Suppressor macrophage (primary cell): ENCODE measurements at regions not wholly inside any gene's neighbourhood (a gene's known extent, or its start where the extent isn't known, plus 50 kb on each side); places are given as distances from the start of the nearest gene placed in this dataset.

Experiments
- DNase-seq, 4 experiments: peaks; one replicate each; pipeline ENCODE4 v3.0.0-alpha.2; 2020 to 2022

DNA sequence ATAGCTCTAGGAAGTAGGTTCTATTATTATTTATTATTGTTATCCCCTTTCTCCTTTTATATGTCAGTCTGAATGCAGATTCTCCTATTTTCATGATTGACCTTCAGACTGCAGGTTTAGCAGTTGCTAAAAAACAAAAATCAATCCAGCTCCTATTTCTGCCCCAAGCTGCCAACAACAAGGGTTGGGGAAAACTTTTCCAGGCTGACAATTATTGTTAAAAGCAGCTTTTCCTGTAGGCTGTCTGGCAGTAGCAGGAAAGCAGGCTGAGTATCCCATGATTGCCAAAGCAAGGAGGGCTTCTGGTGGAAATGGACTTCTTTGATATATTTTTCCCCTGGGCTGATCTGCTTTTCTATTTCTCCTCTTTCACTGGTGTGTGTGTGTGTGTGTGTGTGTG, 78.0 kb upstream of the CTLA4 start:
- DNase-seq, result no peak

DNA sequence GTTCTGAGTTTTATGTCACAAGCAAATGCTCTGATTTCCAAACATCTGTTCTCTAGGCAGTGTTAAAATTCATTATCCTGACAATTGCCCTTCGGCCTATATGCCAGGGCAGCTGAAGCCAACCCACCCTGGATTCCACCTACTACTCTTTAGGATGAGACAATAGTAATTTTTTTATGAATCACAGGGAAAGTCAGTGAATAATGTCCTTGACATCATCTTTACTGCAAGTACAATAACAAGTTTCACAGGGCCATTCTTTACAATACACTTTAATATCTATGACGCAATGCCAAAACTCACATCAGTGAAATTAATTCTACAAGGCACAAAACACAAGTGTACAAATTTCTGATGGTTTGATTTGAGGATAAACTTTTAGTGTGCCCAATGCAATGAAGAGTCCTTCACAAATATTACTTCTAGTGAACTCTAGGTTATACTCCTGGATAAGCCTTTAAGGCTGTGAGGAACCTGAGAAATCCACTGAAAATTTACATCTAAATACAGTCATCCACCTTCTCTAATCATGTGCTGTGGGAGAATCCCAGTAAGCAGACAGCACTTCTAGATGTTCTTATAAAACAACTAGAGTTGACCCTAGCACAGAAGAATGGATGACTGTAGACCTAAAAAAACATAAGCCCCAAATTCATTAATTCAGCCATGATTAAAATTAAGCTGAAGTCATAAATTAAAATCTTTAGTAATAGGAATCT, 77.3 kb upstream of the CTLA4 start:
- peak in 3 of 4 experiments; percentile 48 to 76 (median 70) for DNase-seq

DNA sequence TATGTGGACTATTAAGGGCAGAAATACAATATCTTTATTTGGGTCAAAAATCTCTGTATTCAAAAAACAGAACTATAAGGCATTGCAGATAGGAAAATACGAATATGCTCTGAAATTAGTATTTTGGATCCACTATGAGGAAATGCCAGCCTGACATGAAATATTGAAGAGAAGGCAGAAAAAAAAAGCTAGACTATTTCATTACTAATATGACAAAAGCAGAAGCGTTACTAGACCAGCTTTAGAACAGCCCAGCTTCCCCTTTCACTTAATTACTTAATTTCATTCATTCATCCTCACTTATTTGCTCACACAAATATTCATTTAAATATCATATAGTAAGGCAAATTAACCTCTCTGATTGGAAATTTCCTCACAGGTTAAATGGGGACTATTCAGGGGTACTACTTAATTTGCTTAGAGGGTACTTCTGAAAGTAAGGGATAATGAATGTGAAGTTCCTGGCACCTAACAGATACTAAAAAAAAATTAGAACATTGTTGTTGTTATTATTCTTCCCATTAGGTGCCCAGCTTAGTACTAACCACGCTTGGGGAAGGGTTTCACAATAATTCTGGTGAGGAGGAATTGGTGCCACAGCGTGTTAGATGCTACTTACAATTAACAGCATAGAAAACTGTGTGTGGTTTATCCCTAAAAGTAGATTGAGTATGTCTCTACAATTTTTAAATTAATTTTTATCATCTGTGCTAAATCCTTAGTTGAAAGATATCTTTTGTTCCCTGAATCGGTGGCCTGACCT, 71.1 kb upstream of the CTLA4 start:
- DNase-seq, result peak; percentile 54 to 92 (median 79)

DNA sequence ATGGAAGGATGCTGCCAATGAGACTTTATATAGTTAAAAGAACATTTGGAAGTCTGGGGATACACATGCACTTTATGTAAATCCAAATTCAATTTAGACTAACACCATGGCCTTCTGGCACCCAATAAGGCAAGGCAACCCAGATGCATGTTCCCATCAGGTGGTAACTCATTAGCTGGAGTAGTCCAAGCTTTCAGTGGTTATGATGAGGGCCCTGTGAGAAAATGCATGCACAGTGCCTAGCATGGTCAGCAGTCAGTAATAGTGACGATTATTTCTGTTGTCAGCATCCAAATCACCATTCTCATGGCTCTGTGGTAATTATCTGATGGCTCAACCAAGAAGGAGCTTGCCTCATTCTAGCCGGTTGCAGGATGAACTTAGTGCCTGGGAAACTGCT, 70.3 kb upstream of the CTLA4 start:
- DNase-seq, result peak; percentile 68 to 89 (median 74)

DNA sequence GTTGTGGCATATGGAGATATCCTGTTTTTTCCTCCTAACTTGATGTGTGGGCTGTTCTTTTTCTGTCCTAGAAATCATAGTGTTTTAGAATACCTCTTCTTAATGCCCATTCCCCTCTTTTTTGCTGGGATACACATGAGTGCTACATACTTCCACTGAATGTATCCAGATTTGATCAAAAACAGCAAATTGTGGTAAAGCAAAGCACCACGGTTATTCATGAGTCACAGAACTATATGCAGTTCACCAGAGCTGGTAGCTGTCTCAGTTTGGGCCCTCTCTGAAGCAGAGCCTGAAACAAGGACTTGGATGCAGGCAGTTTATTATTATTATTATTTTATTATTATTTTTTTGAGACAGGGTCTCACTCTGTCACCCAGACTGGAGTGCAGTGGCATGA, 69.9 kb upstream of the CTLA4 start:
- peak in 1 of 4 experiments; percentile 44 for DNase-seq

DNA sequence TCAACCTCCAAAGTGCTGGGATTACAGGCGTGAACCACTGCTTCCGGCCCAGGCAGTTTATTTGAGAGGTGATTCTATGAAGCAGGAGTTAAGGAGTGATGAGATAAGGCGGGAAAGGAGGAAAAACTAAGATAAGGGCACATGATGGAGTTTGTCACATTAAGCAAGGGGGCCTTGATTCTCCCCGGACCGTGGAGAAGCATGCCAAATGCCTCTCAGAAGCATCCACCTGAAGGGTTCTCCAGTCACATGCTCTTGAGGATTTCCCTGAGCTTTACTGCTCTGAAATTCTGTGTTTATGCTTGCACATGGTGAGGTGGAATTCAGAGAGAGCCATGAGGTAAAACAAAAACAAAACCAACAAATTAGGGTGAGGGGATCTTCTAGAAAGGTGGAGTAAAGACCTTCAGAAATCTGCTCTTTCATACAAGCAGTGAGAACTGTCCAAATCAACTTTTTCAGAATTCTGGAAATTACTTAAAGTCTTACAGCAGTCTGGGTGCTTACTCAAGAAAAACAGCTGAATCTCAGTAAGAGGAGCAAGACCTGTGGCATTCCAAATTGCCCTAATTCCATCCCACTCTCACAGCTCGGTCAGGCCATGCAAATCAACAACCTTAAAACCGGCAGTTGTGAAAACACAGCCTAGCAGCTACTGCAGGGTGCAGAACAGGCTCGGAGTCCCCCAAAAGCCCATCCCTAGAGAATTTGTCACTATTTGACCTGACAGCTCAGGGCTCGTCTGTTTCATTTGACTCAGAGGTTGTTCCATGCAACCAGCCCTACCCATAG, 69.1 kb upstream of the CTLA4 start:
- no peak for DNase-seq

DNA sequence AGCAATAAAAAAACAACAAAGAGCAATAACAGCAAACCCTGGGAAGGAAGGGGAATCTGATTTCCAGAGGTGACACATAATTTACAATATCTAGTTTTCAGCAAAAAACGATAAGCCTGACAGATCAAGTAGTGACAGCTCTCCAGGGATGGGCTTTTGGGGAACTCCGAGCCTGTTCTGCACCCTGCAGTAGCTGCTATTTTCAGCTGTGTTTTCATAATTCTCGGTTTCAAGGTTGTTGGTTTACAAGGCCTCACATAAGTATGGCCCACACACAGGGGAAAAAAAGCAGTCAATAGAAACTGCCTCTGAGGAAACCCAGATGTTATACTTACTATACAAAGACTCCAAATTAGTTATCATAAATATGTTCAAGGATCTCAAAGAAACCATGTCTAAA, 67.7 kb upstream of the CTLA4 start:
- no peak for DNase-seq

DNA sequence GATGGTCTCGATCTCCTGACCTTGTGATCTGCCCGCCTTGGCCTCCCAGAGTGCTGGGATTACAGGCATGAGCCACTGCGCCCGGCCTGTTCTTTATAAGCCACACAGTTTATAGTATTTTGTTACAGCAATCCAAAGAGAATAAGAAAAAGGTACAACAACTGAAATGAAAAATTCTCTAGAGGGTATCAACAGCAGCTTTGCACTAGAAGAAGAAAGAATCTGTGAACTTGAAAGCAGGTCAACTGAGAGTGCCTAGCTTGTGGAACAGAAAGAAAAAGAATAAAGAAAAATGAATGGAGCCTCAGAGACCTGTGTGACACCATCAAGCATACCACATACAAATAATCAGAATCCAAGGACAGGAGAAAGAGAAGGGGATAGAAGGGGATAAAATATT, 66.8 kb upstream of the CTLA4 start:
- DNase-seq, result no peak

DNA sequence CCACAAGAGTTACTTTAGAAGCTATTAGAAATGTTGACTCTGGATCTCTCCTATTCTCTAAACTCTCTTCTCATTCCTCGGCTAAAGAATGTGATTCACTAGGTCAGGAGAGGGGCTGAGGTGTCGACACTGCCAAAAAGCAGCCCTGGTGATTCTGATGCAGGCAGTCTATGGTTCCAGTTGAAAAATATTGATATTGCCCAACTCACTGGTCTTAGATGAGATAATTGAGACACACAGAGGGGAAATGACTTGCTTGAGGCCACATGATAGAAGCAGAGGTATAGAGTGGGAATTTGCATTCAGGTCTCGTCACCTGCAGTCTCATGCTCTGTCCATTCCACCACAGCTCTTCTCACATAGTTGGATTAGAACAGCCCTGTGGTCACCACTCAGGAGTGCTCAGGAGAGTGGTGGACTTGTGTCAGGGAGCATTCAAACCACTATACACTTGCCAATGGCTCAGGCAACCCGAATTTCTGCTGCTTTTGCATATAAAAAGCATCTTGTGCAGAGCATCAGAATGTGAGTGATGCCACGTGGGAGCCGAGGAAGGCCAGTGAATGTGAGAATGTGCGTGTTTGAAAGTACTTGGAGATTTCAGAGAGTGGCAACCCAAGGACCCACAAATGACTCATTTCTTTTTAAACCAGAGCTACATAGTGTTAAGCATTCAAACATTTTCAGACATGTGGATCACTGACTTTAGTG, 65.1 kb upstream of the CTLA4 start:
- peak; percentile 65 to 90 (median 78) for DNase-seq

DNA sequence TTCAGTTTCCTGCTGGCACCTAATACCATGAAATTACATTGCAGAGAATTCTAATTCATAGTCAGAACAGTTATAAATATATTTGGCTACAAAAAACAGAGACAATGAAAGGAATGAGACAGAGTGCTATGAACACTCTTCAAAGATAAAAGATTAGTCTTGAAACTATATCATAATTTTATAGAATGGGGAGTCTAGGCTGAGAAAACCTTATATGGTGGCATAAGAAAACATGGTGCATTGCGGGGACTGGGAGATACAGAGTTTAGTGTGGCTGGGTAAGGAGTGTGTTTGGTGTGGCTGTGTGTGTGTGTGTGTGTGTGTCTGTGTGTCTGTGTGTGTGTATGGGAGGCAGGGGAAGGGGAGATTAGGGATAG, 64.5 kb upstream of the CTLA4 start:
- DNase-seq, result no peak

DNA sequence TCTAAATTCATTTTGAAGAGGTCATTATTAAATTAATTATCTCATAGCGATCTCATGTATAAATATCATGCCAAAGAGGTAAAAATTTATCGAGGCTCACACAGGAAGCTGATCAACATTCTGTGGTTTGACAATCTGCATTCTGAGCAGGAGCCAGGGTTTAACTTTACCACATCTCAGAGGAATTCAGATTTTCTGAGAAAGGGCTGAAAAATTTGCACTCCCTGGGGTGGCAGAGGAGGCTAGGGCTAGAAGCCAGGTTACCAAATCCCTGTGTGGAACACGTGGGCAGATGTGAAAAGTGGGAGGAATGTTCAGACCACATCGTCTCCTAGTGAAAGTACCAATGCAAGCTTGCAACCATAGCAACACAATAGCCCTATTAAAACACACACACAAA, 63.5 kb upstream of the CTLA4 start:
- peak in 3 of 4 experiments; percentile 61 to 73 (median 63) for DNase-seq

DNA sequence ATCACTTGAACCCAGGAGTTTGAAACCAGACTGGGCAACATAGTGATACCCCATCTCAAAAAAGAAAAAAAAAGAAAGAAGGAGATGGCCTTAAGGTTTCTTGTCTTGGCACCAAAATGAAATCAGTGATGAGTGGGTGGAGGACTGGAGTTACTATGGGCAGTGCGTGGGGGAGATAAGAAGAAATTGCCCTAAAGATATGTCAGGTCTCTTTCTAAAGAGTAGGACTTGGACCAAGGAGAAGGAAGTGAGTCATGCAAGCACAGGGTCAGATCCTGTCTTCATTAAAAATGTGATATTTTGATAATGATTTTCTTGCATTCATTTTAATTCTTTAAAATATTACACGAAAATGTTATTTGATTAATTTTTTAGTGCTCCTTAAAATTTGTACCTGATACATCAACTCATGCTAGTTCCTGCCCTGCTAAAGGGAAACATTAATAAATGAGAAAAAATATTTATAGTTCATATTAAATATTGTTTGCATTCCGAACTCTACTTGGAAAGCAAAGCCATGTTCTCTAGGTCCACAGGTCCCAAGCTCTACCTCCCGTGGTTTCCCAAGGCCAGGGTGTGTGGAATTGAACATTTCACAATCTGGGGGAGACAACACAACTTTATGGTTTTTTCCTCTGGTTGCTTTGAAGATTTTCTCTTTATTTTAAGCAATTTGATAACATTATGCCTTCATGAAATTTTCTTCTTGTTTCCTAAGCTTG, 62.6 kb upstream of the CTLA4 start:
- peak; percentile 56 to 89 (median 79) for DNase-seq

DNA sequence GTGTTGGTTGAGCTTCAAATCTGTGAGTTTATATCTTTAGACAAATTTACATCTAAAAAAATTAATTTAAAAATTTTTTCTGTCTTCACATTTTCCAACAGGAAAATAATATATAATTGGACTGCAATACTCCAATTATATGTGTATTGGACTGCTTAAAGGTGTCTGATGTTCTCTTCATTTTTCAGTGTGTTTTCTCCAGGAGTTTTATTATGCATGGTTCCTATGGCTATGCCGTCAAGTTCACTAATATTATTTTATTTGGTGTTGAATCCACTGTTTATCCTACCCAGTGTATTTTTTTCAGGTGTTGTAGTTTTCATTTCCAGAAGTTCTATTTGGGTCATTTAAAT, 62.1 kb upstream of the CTLA4 start:
- DNase-seq, result no peak

DNA sequence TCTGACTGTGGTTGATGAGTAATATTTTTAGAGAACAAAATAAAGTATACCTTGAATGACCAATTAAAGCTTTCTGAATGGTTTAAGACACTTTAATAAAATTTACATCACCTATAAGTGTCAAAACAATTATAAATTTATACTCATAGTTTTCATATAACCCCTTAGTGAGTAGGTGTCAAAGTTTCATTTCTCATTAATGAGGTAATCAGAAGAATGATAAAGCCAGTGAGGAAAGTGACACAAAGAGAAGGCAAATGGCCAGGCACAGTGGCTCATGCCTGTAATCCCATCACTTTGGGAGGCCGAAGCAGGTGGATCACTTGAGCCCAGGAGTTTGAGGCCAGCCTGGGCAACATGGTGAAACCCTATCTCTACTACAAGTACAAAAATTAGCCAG, 60.8 kb upstream of the CTLA4 start:
- no peak for DNase-seq

DNA sequence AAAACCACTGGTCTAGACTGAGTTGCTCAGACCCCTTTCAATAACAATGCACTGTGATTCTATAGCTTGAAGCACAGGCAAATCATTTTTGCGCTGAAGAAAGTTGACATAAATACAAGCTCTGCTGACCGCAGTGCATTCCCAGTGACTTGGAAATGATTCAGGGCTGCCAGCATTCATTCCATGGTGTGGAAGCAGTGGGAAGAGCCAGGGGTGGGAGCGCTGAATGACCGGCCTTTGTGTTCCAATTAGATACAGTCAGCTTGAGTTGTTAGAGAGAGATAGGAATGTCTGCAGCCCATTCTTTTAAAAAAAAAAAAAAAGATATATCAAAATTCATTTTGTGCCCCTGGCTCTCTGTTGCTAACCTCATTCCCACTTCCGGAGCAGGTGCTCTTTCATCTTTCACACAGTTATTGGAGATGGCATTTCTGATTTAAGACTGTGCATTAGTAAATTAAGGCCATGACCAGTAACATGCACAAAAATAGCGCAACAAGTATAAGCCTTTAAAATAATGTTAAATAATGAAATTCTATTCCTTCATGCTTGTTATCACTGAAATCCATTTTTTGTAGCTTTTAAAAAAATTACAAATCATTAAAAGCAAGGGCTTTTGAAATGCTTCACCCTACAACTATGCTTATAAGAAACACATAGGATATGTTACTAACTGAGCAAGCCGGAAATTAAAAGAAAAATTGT, 59.4 kb upstream of the CTLA4 start:
- DNase-seq, result no peak

DNA sequence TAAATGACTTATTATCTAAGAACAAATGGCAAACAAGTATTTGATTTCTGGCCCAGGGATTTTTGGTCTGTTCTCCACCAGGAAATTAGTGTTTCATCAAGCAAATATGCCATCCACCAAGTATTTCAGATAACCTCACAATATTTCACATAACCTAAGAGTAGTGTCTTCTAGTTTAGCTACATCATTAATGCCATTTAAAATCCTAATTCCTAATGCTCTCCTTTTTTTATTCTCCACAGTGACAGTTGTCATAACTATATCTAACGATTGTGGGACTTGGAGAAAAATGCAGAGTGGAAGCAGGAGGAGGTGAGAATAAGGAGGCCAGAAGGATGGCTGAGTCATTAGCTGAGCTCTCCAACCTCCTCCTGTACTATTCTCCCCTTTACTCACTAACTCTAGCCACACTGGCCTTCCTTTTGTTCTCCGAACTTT, 58.5 kb upstream of the CTLA4 start:
- no peak for DNase-seq

DNA sequence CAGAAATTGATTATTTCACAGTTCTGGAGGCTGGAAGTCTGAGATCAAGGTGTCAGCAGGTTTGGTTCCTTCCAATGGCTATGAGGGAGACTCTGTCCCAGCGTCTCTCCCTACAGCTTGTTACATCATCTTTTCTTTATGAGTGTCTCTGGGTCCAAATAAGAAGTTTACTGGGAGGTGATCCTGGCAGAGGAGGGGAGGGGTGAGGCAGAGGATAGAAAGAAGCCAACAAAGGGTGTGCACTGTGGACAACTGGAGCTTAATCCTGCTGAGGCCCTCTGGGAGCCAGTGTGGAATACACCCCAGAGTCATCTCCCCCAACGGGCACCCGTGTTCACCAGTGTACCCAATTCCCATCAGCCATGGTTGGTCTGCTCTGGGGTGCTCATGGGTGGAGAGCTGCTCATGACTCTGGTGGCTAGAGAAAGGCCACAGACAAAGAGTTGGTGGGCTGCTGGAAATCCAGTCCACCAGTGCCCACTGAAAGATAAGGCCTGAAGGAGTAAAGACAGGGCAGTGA, 57.5 kb upstream of the CTLA4 start:
- DNase-seq, result no peak

DNA sequence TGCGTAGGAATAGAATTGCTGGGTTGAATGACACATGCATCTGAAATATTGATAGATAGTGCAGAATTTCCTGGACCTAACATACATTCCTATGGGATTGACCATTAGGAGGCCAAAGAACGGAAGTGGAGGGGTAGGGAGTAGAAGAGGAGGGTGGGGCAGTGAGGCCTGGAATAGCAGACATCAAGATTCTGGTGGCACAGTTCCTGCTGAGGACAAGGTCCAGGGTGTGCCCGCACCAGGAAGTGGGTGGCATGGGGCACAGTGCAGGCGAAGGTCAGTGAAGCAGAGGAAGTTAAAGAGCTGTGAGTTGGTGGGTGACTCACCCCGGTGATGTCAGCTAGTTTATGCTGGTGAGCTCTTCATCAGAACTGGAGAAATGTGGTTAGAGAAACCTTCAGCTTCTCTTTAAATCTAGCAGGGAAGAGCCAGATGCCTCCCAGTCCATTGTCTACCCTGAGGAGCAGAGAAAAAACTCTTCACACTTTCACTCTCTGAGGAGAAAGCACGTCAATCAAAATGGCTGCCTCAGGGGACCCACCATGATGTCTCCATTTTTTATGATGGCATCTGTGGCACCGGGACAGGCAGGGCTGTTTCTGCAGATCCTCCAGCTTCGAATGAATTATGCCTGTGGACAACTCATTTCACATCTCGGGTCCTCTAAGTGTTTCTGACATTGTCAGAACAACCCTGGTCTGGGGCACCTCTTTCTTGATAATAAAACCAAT, 55.9 kb upstream of the CTLA4 start:
- DNase-seq, result peak; percentile 93 to 98 (median 96)

DNA sequence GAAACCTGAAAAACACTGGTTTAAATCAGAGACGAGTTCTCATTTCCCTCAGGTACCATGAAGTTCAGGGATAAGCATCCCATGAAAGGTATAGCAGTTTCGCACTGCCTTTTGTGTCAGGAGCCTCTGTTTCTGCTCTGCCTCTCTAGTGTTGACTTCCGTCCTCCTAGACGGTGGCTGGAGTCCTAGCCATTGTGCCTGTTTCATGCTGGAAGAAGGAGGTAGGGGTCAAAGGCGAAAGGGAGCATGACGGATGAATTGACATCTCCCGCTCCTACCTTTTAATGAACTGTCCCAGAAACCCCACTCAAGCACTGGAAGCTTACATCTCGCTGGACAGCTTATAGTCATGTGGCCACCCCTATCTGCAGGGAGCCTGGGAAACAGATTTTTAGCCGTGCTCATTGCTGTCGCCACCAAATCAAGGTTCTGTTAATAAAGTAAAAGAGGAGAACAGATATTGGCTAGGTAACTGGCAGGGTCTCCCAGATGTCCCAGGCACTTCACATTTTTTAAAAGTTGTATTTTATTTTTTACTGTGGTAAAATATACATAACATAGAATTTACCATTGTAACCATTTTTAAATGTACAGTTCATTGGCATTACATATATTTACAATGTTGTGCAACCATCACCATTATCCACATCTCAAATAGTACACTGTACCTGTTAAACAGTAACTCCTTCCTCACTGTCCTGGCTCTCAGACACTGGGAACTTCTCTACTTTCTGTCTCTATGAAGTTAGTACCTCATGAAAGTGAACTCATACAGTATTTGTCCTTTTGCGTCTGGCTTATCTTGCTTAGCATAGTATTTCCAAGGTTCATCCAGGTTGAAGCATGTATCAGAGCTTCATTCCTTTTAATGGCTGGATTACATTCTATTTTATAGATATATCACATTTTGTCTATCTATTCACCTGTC, 55.0 kb upstream of the CTLA4 start:
- no peak for DNase-seq
